Liver (tissue), 8 donors: ENCODE measurements at regions not wholly inside any gene's neighbourhood (a gene's known extent, or its start where the extent isn't known, plus 50 kb on each side); places are given as distances from the start of the nearest gene placed in this dataset.

ENCODE experiments used
- DNase-seq: peaks from one replicate; pipeline ENCODE4 v3.0.0-alpha.2; 2017; ENCODE audit warnings: low spot score
- H3K27ac ChIP-seq, 2 donors: one replicate each; pipeline ENCODE4 v1.7.0; 2013; ENCODE audit warnings: inconsistent platforms in 2 of 2, low read length in 2 of 2, control low read depth in 1 of 2, low read depth in 1 of 2, mild to moderate bottlenecking in 1 of 2
- H3K27me3 ChIP-seq, 4 donors: one replicate each; pipeline versions ENCODE4 v1.6.1 to v1.7.0; 2013; ENCODE audit warnings: low read length in 3 of 4, inconsistent platforms in 1 of 4, mild to moderate bottlenecking in 1 of 4, moderate library complexity in 1 of 4; ENCODE audit not compliant: control insufficient read depth in 4 of 4, insufficient read depth in 4 of 4
- H3K36me3 ChIP-seq, 4 donors: one replicate each; pipeline versions ENCODE4 v1.6.1 to v1.7.0; 2013; ENCODE audit warnings: low read length in 3 of 4, mild to moderate bottlenecking in 3 of 4, low read depth in 1 of 4, moderate library complexity in 1 of 4; ENCODE audit not compliant: control insufficient read depth in 4 of 4, insufficient read depth in 3 of 4
- H3K4me1 ChIP-seq, 4 donors: one replicate each; pipeline versions ENCODE4 v1.6.1 to v1.7.0; 2013; ENCODE audit warnings: low read length in 3 of 4, mild to moderate bottlenecking in 3 of 4, moderate library complexity in 1 of 4; ENCODE audit not compliant: control insufficient read depth in 4 of 4, insufficient read depth in 4 of 4
- H3K4me3 ChIP-seq, 3 donors: one replicate each; pipeline versions ENCODE4 v1.6.1 to v1.7.0; 2013; ENCODE audit warnings: low read length in 3 of 3, control low read depth in 1 of 3, low read depth in 1 of 3, mild to moderate bottlenecking in 1 of 3
- H3K9ac ChIP-seq, 2 donors: one replicate each; pipeline ENCODE4 v1.7.0; 2013; ENCODE audit warnings: low read length in 2 of 2, mild to moderate bottlenecking in 2 of 2, moderate library complexity in 2 of 2, control low read depth in 1 of 2, low read depth in 1 of 2
- H3K9me3 ChIP-seq, 4 donors: one replicate each; pipeline versions ENCODE4 v1.6.1 to v1.7.0; 2013; ENCODE audit warnings: low read length in 3 of 4; ENCODE audit not compliant: control insufficient read depth in 4 of 4
- ATF3 ChIP-seq: IDR thresholded peaks from 2 replicates; pipeline ENCODE4 v1.6.1; 2016; ENCODE audit warnings: antibody characterized with exemption
- CTCF ChIP-seq: fragments of 150-350 bp; IDR thresholded peaks from 2 replicates; pipeline ENCODE4 v1.5.1; 2017; ENCODE audit warnings: improper control_type of control experiment, low read depth, low read length; ENCODE audit not compliant: missing input control
- EGR1 ChIP-seq, 2 donors: IDR thresholded peaks; 2 replicates each; pipeline ENCODE4 v1.6.1; 2016 to 2018; ENCODE audit warnings: antibody characterized with exemption in 2 of 2, low read depth in 2 of 2
- FOXA1 ChIP-seq: IDR thresholded peaks from 2 replicates; pipeline ENCODE4 v1.6.1; 2016; ENCODE audit warnings: antibody characterized with exemption
- FOXA2 ChIP-seq: IDR thresholded peaks from 2 replicates; pipeline ENCODE4 v1.6.1; 2016; ENCODE audit warnings: antibody characterized with exemption
- GABPA ChIP-seq, 2 donors: IDR thresholded peaks in 1 of 2; conservative IDR thresholded peaks in 1 of 2; 2 replicates each; pipeline ENCODE4 v1.6.1; 2016; ENCODE audit warnings: antibody characterized with exemption in 2 of 2, mild to moderate bottlenecking in 1 of 2, moderate library complexity in 1 of 2
- HNF4A ChIP-seq, 2 donors: conservative IDR thresholded peaks; 2 replicates each; pipeline ENCODE4 v1.6.1; 2016; ENCODE audit warnings: antibody characterized with exemption in 2 of 2, mild to moderate bottlenecking in 2 of 2
- HNF4G ChIP-seq: IDR thresholded peaks from 2 replicates; pipeline ENCODE4 v1.6.1; 2016; ENCODE audit warnings: antibody characterized with exemption
- JUND ChIP-seq, 2 donors: IDR thresholded peaks; 2 replicates each; pipeline ENCODE4 v1.6.1; 2016; ENCODE audit warnings: antibody characterized with exemption in 2 of 2
- NR2F2 ChIP-seq: IDR thresholded peaks from 2 replicates; pipeline ENCODE4 v1.6.1; 2016; ENCODE audit warnings: antibody characterized with exemption
- RAD21 ChIP-seq, 2 donors: IDR thresholded peaks; 2 replicates each; pipeline ENCODE4 v1.6.1; 2016; ENCODE audit warnings: antibody characterized with exemption in 2 of 2, mild to moderate bottlenecking in 2 of 2
- RXRA ChIP-seq, 2 donors: IDR thresholded peaks; 2 replicates each; pipeline ENCODE4 v1.6.1; 2017 to 2018; ENCODE audit warnings: antibody characterized with exemption in 2 of 2, mild to moderate bottlenecking in 1 of 2
- SP1 ChIP-seq: IDR thresholded peaks from 2 replicates; pipeline ENCODE4 v1.6.1; 2018; ENCODE audit warnings: antibody characterized with exemption, mild to moderate bottlenecking
- TAF1 ChIP-seq: conservative IDR thresholded peaks from 2 replicates; pipeline ENCODE4 v1.6.1; 2016; ENCODE audit warnings: antibody characterized with exemption, mild to moderate bottlenecking
- YY1 ChIP-seq: IDR thresholded peaks from 2 replicates; pipeline ENCODE4 v1.6.1; 2016; ENCODE audit warnings: antibody characterized with exemption, mild to moderate bottlenecking
- WGBS: extraction: QIAGEN DNeasy Blood & Tissue Kit; methylation state at CpG from one replicate; pipeline ENCODE4 v1.1.7; 2013; 5-methylcytosine and 5-hydroxymethylcytosine counted together
- TF ChIP-seq, protein P1 (sequence below): IDR thresholded peaks from 2 replicates; pipeline ENCODE4 v1.6.1; 2016; ENCODE audit warnings: antibody characterized with exemption
- TF ChIP-seq, protein P2 (sequence below): IDR thresholded peaks from 2 replicates; pipeline ENCODE4 v1.6.1; 2016; ENCODE audit warnings: antibody characterized with exemption
- donor health status: healthy.
- donor health status: healthy.
- donor health status: healthy.
- donor health status: healthy.
- donor health status: healthy.

- no peaks in the 10 kb centered on the region for H3K4me1 ChIP-seq
- DNase-seq = no peak
- no peaks in the 10 kb centered on the region for H3K36me3 ChIP-seq
- no peaks in the 10 kb centered on the region for H3K27me3 ChIP-seq
- H3K9ac ChIP-seq = no peak overlapping the region
- H3K9me3 ChIP-seq = no peaks in the 10 kb centered on the region
- H3K27ac ChIP-seq = no peak overlapping the region
- 87% methylated on average over 3 of the region's 3 CpGs for WGBS
- H3K4me3 ChIP-seq = no peak overlapping the region
- TF ChIP-seq YY1 (no peak), GABPA (IDR thresholded peaks at IDR 0.05 in 1 of 2, conservative IDR thresholded peaks at IDR 0.05 in 1 of 2) (no peak), TAF1 (no peak)
- TF ChIP-seq, protein P1, sequence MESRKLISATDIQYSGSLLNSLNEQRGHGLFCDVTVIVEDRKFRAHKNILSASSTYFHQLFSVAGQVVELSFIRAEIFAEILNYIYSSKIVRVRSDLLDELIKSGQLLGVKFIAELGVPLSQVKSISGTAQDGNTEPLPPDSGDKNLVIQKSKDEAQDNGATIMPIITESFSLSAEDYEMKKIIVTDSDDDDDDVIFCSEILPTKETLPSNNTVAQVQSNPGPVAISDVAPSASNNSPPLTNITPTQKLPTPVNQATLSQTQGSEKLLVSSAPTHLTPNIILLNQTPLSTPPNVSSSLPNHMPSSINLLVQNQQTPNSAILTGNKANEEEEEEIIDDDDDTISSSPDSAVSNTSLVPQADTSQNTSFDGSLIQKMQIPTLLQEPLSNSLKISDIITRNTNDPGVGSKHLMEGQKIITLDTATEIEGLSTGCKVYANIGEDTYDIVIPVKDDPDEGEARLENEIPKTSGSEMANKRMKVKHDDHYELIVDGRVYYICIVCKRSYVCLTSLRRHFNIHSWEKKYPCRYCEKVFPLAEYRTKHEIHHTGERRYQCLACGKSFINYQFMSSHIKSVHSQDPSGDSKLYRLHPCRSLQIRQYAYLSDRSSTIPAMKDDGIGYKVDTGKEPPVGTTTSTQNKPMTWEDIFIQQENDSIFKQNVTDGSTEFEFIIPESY = no peak
Observed at GRCh38 chr2:53058526-53058925, 709.1 kb upstream of the CHAC2 start.

DNA sequence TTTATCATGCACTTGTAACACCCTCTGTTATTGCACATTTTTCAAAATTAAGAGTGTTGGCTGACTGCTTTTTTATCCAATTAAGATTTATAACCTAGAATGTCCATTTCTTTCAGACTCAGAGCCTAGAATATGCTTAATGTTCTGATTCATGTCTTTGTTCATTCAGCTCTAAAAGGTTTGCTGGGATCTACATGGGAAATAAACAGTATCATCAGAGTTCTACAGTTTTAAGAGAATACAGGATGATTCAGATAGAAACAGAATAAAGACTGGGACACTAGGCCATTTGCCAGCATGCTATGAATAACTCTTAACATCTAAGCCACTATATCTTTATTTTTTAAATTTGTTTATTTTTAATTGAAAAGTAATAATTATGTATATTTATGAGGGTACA is 713.7 kb upstream of the CHAC2 start:
- DNase-seq = no peak
- Histone ChIP-seq H3K27ac (no peak overlapping the region), H3K9ac (no peak overlapping the region), H3K4me3 (no peak overlapping the region), H3K9me3 (no peaks in the 10 kb centered on the region), H3K27me3 (no peaks in the 10 kb centered on the region), H3K4me1 (no peaks in the 10 kb centered on the region), H3K36me3 (no peaks in the 10 kb centered on the region)
- TF ChIP-seq TAF1 = no peak
- TF ChIP-seq FOXA2 = no peak
- no peak for TF ChIP-seq RXRA (IDR thresholded peaks at IDR 0.05)
- TF ChIP-seq SP1 = no peak
- TF ChIP-seq, protein P1 = no peak
- TF ChIP-seq JUND (IDR thresholded peaks at IDR 0.05) = no peak
- TF ChIP-seq, protein P2, sequence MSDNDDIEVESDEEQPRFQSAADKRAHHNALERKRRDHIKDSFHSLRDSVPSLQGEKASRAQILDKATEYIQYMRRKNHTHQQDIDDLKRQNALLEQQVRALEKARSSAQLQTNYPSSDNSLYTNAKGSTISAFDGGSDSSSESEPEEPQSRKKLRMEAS = no peak
- TF ChIP-seq RAD21 (IDR thresholded peaks at IDR 0.05) = no peak
- no peak for TF ChIP-seq FOXA1
- no peak for TF ChIP-seq GABPA (IDR thresholded peaks at IDR 0.05 in 1 of 2, conservative IDR thresholded peaks at IDR 0.05 in 1 of 2)
- TF ChIP-seq HNF4A (conservative IDR thresholded peaks at IDR 0.05) = no peak
- no peak for TF ChIP-seq HNF4G
- TF ChIP-seq EGR1 (IDR thresholded peaks at IDR 0.05; ENCODE audit: low read depth in 2 of 2) = no peak
- TF ChIP-seq CTCF = no peak
- no peak for TF ChIP-seq ATF3
- no peak for TF ChIP-seq NR2F2
- TF ChIP-seq YY1 = no peak
